HG03095 (cell line): ENCODE measurements at regions not wholly inside any gene's neighbourhood (a gene's known extent, or its start where the extent isn't known, plus 50 kb on each side); places are given as distances from the start of the nearest gene placed in this dataset.

Experiments used
- ATAC-seq: cut with Tn5 transposase; IDR thresholded peaks from one replicate; pipeline ENCODE4 v1.9.1; 2021; ENCODE audit warnings: moderate library complexity; ENCODE audit not compliant: unreplicated experiment

DNA sequence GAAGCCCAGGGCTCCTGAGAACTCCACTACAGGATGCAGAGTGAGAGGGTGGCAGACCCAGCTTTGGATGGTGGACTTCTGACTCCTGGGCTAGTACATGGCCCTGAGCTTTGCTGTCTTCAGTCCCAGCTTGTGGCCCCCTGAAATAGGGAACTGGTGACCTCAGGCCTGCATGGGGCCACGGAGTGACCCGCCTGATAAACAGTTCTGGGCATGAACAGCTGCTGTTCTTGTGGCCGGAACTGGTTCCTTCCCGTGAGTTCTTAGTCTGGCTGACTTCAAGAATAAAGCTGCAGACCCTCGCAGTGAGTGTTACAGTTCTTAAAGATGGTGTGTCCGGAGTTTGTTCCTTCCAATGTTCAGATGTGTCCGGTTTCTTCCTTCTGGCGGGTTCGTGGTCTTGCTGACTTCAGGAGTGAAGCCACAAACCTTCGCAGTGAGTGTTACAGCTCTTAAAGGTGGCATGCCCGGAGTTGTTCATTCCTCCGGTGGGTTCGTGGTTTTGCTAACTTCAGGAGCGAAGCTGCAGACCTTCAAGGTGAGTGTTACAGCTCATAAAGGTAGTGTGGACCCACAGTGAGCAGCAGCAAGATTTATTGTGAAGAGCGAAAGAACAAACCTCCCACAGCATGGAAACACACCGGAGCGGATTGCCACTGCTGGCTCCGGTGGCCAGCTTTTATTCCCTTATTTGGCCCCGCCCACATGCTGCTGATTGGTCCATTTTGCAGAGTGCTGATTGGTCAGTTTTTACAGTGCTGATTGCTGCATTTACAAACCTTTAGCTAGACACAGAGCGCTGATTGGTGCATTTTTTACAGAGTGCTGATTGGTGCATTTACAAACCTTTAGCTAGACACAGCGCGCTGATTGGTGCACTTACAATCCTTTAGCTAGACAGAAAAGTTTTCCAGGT lies 268.0 kb downstream of the ZEB1 start:
- ATAC-seq, result no peak

DNA sequence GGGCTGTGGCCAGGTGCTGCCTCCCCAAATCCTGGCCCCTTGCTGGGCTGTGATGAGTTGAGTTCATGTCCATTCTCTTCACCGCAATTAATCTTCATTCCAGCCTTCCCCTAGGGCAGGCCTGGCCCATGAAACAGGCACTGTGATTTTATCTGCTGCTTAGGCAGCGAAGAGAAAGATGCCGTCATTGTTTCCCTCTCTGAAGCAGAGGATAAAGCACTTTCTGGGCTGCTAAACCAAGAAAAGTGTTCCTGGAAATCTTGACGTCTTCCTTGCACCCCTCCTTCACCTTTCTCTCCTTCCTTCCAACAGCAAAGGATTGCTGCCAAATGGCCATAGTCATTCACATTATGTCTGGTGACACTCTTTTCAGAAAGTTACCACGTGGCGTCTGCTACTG lies 265.9 kb downstream of the ZEB1 start:
- no peak for ATAC-seq

DNA sequence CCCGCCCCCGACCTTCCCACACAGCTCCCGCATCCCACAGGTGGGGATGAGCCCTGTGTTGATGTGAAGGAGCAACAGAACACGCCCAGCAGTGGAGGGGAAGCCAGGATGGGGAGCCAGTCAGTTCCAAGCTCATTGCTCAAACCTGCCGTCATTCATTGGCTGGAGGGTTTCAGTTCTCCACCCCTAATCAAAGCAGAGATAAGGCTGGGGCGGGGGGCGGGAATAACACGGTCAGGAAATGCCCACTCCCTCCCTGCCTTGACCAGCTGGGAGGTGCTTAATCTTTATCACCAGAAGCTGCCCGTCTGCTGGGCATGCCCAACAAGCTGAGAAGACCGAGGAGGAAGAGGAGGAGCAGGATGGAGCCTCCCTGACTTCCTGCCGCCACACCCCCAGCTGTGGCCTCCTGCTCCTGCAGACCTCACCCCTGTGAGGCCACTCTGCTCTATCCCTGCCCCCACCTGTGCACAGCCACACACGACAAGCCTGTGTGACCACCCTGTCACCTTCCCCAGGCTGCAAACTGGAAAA lies 265.1 kb downstream of the ZEB1 start:
- ATAC-seq, result no peak

DNA sequence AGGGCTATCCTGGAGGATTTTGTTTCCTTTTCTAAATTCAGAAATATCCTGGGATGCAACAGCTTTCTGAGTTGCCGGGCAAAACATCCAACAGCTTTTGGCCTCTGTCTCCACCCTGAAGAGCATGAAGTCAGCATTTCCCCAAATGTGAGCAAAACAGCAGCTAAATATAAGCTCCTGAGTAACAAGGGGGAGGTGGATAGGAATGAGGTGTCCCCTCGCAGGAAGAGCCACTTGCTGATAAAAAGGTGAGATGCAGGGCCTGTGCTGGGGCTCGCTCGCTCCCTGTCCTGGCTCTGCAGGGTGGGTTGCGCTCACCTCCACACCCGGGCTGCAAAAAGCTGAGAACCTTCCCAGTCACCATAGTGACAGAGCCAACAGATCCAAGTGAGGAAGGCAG lies 264.3 kb downstream of the ZEB1 start:
- ATAC-seq, result no peak

DNA sequence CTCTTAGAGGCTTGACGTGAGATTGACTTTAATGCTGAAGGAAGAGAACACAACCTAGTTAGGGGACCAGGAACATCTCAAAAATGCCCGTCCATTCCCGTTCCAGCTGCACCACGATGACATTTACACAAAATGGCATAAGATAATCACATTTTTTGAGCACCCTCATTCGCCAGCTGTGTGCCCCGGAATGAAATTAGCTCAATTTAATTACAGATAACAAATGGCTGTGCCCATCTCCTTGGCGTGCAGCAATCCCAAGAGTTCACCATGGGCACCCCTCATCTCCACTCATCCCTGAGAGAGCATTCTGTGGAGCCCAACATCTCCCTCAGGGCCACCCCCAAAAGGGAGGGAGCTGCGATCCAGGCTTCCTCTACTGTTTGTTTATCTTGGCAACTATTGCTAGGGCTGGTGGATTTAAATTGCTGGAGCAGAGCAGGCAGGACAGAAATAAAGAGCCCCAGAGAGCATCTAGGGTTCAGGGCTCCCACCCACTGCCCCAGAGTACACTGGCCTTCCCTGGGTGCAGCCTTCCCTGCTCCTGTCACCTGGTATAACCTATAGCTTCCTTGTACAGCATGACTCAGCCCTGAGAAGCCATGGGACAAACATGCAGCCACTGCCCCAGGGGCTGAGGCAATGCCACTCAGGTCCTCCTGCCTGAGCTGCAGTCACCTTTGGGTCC lies 263.5 kb downstream of the ZEB1 start:
- ATAC-seq, result no peak

DNA sequence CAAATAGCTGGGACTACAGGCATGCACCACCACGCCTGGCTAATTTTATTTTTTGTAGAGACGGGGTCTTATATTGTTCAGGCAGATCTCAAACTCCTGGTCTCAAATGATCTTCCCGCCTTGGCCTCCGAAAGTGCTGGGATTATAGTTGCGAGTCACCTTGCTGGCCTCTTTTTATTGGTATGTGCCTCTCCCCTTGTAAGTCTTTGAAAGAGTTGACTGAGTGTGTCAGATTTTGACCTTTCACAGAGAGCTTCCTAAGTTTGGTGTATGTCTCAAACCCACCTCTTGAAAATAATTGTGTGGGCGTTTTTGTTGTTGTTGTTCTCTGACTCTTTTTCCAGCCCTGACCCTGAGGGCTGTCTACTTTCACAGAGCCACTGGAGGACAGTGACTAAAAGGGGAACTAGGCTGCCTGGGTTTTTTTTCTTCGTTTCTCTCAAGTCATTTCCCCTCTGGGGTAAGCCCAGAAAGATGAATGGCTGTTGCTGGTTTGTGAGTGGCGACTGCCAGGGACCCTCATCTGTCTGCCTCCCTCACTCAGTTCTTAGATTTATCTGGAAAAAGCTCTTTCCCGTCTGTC lies 262.8 kb downstream of the ZEB1 start:
- ATAC-seq, result no peak

DNA sequence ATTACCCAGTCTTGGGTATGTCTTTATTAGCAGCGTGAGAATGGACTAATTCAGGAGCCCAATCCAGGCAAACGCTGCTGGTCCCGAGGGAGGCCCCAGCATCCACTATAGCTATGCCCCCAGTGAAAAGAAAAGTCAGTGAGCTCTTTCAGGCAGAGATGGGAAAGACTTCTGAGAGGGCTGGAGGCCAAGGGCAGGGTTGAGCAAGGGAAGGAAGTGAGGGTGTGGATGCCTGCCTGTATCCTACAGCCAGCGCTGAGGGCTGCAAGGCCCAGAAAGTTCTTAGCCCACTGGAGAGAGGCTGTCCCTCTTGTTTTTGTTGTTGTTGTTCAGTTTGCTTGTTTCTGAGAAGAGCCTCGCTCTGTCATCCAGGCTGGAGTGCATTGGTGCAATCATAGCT lies 261.6 kb downstream of the ZEB1 start:
- ATAC-seq, result no peak
